DND-41 (cell line): ENCODE measurements at regions not wholly inside any gene's neighbourhood (a gene's known extent, or its start where the extent isn't known, plus 50 kb on each side); places are given as distances from the start of the nearest gene placed in this dataset.
"Not testable (repeated sequence)": the region's sequence is repeated elsewhere in the genome, so short reads cannot be mapped to it uniquely, and the experiment has no call there.

Experiments used
- ATAC-seq: fragments of 200-7000 bp; cut with Tn5 transposase; 3 replicates; pipeline ENCODE4 v1.9.1; 2021; ENCODE audit warnings: low read depth; ENCODE audit not compliant: insufficient read depth
- DNase-seq: peaks from one replicate; pipeline ENCODE4 v3.0.0-alpha.2; 2020
- H2AFZ ChIP-seq: 2 replicates; pipeline ENCODE4 v1.6.0; 2012; ENCODE audit warnings: low read depth, low read length
- H3K27ac ChIP-seq: 2 replicates; pipeline ENCODE4 v1.5.1; 2012; ENCODE audit warnings: low read length, inconsistent platforms
- H3K27me3 ChIP-seq: fragments of 200-600 bp; sonication (generic); 2 replicates; pipeline ENCODE4 v1.6.0; 2012; ENCODE audit warnings: low read length, mild to moderate bottlenecking, inconsistent platforms; ENCODE audit not compliant: insufficient read depth, poor library complexity
- H3K36me3 ChIP-seq: 2 replicates; pipeline ENCODE4 v1.5.1; 2012; ENCODE audit warnings: low read length, inconsistent platforms; ENCODE audit not compliant: insufficient read depth
- H3K4me1 ChIP-seq: 2 replicates; pipeline ENCODE4 v1.5.1; 2012; ENCODE audit warnings: mild to moderate bottlenecking, low read length; ENCODE audit not compliant: insufficient read depth
- H3K4me2 ChIP-seq: 2 replicates; pipeline ENCODE4 v1.6.0; 2012; ENCODE audit warnings: mild to moderate bottlenecking, moderate library complexity, low read length, inconsistent platforms; ENCODE audit not compliant: insufficient read depth
- H3K4me3 ChIP-seq, 2 experiments: fragments of 200-600 bp in 1 of 2; shearing (Covaris generic) in 1 of 2; 2 replicates each; pipeline ENCODE4 v1.5.1; 2012 to 2016; ENCODE audit warnings: inconsistent platforms in 2 of 2, low read length in 2 of 2, mild to moderate bottlenecking in 2 of 2, low read depth in 1 of 2, moderate library complexity in 1 of 2
- H3K79me2 ChIP-seq: 2 replicates; pipeline ENCODE4 v1.6.0; 2012; ENCODE audit warnings: low read length, inconsistent platforms; ENCODE audit not compliant: insufficient read depth
- H3K9ac ChIP-seq: 2 replicates; pipeline ENCODE4 v1.6.0; 2012; ENCODE audit warnings: low read depth, mild to moderate bottlenecking, inconsistent platforms, low read length, moderate library complexity
- H3K9me3 ChIP-seq: 2 replicates; pipeline ENCODE4 v1.5.1; 2012; ENCODE audit warnings: low read length, moderate library complexity, mild to moderate bottlenecking, inconsistent platforms; ENCODE audit not compliant: insufficient read depth, severe bottlenecking
- H4K20me1 ChIP-seq: 2 replicates; pipeline ENCODE4 v1.6.0; 2012; ENCODE audit warnings: low read length; ENCODE audit not compliant: insufficient read depth
- EZH2 ChIP-seq: IDR thresholded peaks from 3 replicates; pipeline ENCODE4 v1.6.1; 2012; ENCODE audit warnings: borderline replicate concordance, low read depth, mild to moderate bottlenecking, moderate library complexity, low read length, inconsistent platforms; ENCODE audit not compliant: severe bottlenecking
- TF ChIP-seq, protein P1 (sequence below): IDR thresholded peaks from 2 replicates; pipeline ENCODE4 v1.5.1; 2012; ENCODE audit warnings: borderline replicate concordance, low read length, moderate library complexity, mild to moderate bottlenecking; ENCODE audit not compliant: poor library complexity, severe bottlenecking; ENCODE audit errors: extremely low read depth

DNA sequence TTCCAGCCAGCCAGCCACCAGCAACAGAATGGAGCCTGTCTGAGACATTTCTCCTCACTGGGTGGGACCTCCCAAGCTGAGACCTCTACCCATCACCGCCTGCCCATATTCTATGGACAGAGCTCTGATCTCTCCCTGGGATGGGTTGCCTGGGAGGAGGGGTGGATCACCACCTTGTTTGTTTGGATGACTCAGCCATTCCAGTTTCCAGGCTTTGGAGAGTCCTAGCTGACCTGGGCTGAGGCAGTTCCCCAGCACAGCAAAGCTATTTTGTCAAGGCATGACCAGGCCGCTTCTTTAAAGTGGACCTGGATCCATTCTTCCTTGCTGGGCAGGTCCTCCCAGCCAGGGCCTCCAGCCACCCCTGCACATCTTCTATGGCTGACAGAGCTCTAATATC, 982.3 kb downstream of the DNAJB9 start:
- Histone ChIP-seq H2AFZ (no peak overlapping the region), H3K9ac (no peak overlapping the region), H3K4me1 (no peaks in the 10 kb centered on the region), H3K36me3 (no peaks in the 10 kb centered on the region), H3K27me3 (no peaks in the 10 kb centered on the region), H3K9me3 (peaks cover 3% of the 10 kb centered on the region), H4K20me1 (no peaks in the 10 kb centered on the region), H3K79me2 (no peaks in the 10 kb centered on the region), H3K27ac (no peak overlapping the region), H3K4me2 (no peak overlapping the region), H3K4me3 (no peak overlapping the region)
- DNase-seq (no peak), ATAC-seq (no peak)
- no peak for TF ChIP-seq EZH2
- TF ChIP-seq, protein P1, sequence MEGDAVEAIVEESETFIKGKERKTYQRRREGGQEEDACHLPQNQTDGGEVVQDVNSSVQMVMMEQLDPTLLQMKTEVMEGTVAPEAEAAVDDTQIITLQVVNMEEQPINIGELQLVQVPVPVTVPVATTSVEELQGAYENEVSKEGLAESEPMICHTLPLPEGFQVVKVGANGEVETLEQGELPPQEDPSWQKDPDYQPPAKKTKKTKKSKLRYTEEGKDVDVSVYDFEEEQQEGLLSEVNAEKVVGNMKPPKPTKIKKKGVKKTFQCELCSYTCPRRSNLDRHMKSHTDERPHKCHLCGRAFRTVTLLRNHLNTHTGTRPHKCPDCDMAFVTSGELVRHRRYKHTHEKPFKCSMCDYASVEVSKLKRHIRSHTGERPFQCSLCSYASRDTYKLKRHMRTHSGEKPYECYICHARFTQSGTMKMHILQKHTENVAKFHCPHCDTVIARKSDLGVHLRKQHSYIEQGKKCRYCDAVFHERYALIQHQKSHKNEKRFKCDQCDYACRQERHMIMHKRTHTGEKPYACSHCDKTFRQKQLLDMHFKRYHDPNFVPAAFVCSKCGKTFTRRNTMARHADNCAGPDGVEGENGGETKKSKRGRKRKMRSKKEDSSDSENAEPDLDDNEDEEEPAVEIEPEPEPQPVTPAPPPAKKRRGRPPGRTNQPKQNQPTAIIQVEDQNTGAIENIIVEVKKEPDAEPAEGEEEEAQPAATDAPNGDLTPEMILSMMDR, result no peak

DNA sequence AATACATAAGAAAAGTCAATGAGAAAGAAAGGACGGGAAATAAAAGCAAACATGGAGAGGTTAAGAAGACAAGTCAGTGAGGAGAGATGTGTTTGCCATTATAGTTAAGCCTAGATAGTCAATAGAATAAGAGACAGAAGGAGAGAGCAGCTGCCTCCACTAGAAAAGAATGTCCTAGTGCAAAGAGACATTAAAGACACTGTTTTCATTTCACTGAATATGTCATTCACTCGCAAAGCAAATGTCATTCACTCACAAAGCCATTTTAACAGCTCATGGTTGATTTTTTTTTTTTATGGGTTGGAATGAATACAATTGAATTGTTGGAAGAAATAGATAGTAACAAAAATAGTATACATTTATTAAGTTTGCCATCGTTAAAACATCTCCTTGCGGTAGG, 1007.6 kb downstream of the DNAJB9 start:
- ATAC-seq, result no peak
- no peak overlapping the region for H3K9ac ChIP-seq
- H3K4me1 ChIP-seq, result no peaks in the 10 kb centered on the region
- H3K36me3 ChIP-seq, result no peaks in the 10 kb centered on the region
- no peak overlapping the region for H3K4me3 ChIP-seq
- no peak overlapping the region for H3K4me2 ChIP-seq
- no peaks in the 10 kb centered on the region for H3K27me3 ChIP-seq
- no peak overlapping the region for H2AFZ ChIP-seq
- no peak for DNase-seq
- no peaks in the 10 kb centered on the region for H4K20me1 ChIP-seq
- H3K27ac ChIP-seq, result no peak overlapping the region
- H3K79me2 ChIP-seq, result no peaks in the 10 kb centered on the region
- H3K9me3 ChIP-seq, result no peaks in the 10 kb centered on the region
- no peak for TF ChIP-seq EZH2
- TF ChIP-seq, protein P1, result no peak

DNA sequence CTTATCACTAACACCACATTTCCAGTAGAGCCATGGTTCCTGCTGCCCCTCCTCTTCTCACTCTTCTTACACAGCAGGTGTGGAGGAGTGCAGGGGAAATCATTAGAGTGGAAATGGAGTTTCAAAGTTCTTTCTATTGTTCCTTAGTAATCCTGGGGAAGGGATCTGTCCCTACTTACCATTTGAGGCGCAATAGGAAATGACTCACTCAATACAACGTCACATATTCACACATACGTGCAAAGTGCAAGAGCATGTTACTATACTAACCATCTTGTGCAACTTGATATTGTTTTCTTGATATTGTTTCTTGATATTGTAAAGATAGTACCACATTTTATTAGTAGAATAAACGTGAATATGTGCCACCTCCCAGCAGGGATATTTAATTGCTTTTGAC, 1010.2 kb downstream of the DNAJB9 start:
- no peak for TF ChIP-seq EZH2
- TF ChIP-seq, protein P1, result no peak
- H2AFZ ChIP-seq, result no peak overlapping the region
- H3K4me1 ChIP-seq, result no peaks in the 10 kb centered on the region
- ATAC-seq (no peak), DNase-seq (no peak)
- H3K27me3 ChIP-seq, result no peaks in the 10 kb centered on the region
- H4K20me1 ChIP-seq, result no peaks in the 10 kb centered on the region
- no peak overlapping the region for H3K4me2 ChIP-seq
- peaks cover 3% of the 10 kb centered on the region for H3K9me3 ChIP-seq
- H3K9ac ChIP-seq, result no peak overlapping the region
- no peak overlapping the region for H3K27ac ChIP-seq
- no peaks in the 10 kb centered on the region for H3K79me2 ChIP-seq
- H3K36me3 ChIP-seq, result no peaks in the 10 kb centered on the region
- no peak overlapping the region for H3K4me3 ChIP-seq

DNA sequence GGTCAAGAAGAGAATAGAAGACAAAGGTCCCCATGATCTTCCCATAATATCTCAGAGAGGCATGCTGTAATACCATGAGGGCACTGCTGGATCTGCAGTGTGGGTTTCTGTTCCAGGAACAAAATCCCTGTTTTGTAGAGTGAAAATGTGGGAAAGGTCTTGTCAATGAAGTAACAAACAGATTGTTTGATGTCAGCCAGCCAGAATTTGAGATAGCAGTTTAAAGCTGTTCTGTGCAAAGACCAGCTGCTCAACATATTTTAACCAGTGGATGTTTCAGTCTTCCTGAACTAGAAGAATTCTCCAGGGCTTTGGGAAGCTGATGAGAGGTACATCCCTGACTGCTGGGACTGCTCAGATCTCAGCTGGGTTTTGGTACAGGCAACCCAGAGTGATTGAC, 1012.5 kb downstream of the DNAJB9 start:
- Histone ChIP-seq H3K9me3 (peaks cover 9% of the 10 kb centered on the region), H3K79me2 (no peaks in the 10 kb centered on the region), H3K27me3 (no peaks in the 10 kb centered on the region), H3K9ac (no peak overlapping the region), H3K4me3 (no peak overlapping the region), H4K20me1 (no peaks in the 10 kb centered on the region), H3K4me2 (no peak overlapping the region), H3K4me1 (no peaks in the 10 kb centered on the region), H3K36me3 (no peaks in the 10 kb centered on the region), H3K27ac (no peak overlapping the region), H2AFZ (no peak overlapping the region)
- no peak for ATAC-seq
- DNase-seq, result no peak
- TF ChIP-seq, protein P1, result no peak
- TF ChIP-seq EZH2, result no peak

DNA sequence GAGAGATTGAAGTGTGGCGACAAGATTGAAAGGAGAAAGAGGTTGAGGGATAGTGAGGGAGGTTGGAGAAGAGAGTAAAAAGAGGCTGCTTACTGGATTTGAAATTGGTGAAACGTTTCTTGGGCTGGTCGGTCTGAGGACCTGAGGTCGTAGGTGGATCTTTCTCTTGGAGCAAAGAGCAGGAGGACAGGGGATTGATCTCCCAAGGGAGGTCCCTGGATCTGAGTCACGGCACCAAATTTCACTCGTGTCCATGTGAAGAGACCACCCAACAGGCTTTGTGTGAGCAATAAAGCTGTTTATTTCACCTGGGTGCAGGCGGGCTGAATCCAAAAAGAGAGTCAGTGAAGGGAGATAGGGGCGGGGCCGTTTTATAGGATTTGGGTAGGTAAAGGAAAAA, 1027.3 kb downstream of the DNAJB9 start:
- H3K79me2 ChIP-seq, H3K4me1 ChIP-seq, H3K9me3 ChIP-seq, H4K20me1 ChIP-seq, H3K27ac ChIP-seq, ATAC-seq, H3K9ac ChIP-seq, H3K4me2 ChIP-seq, H2AFZ ChIP-seq, DNase-seq, H3K36me3 ChIP-seq, H3K27me3 ChIP-seq, H3K4me3 ChIP-seq: not testable (repeated sequence)
